ENCODE measurements at regions not wholly inside any gene's neighbourhood (a gene's known extent, or its start where the extent isn't known, plus 50 kb on each side); places are given as distances from the start of the nearest gene placed in this dataset.
"Not testable (repeated sequence)": the region's sequence is repeated elsewhere in the genome, so short reads cannot be mapped to it uniquely, and the experiment has no call there.

DNA sequence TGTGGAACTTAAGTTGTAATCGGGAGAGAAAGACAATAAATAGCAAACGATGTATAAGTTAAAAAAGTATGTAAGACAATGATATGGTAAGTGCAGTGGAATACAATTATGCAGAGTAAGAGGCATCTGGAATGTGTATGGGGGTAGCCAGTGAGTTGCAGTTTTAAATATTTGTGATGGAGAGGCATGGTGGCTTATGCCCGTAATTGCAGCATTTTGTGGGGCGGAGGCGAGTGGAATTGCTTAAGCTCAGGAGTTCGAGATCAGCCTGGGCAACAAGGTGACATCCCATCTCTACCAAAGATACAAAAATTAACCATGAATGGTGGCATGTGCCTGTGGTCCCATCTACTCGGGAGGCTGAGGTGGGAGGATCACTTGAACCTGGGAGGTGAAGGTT, 52.5 kb upstream of the WDFY3 start:
- no peak overlapping the region for H3K27ac Mint-ChIP-seq
- H3K27me3 Mint-ChIP-seq: no peaks in the 10 kb centered on the region
- H3K4me3 Mint-ChIP-seq: no peak overlapping the region
- ATAC-seq: no peak
- no peaks in the 10 kb centered on the region for H3K36me3 Mint-ChIP-seq (ENCODE audit: low read depth)
- peaks cover 8% of the 10 kb centered on the region for H3K9me3 Mint-ChIP-seq
- H3K4me1 Mint-ChIP-seq: no peaks in the 10 kb centered on the region
- no peak for DNase-seq

DNA sequence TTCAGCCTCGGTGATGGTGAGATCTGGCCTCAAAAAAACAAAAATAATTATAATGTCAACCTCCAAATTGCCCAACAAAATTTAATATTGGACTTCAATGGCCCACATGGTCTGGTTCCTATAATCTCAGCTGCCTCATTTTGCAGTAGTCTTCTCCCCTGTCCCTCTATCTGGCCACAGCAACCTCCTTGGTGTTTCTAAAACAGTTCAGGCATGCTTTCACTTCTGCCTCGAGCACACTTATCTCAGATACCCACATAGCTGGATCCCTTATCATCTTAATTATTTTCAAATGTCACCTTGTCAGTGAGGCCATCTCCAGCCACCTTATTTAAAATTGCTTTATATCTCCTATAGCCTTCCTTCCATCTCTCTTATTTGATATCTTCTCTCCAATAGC, 52.9 kb upstream of the WDFY3 start:
- Mint-ChIP-seq H3K27me3 (no peaks in the 10 kb centered on the region), H3K9me3 (peaks cover 8% of the 10 kb centered on the region), H3K4me1 (no peaks in the 10 kb centered on the region), H3K27ac (no peak overlapping the region), H3K36me3 (ENCODE audit: low read depth) (no peaks in the 10 kb centered on the region), H3K4me3 (no peak overlapping the region)
- no peak for DNase-seq
- ATAC-seq: no peak

DNA sequence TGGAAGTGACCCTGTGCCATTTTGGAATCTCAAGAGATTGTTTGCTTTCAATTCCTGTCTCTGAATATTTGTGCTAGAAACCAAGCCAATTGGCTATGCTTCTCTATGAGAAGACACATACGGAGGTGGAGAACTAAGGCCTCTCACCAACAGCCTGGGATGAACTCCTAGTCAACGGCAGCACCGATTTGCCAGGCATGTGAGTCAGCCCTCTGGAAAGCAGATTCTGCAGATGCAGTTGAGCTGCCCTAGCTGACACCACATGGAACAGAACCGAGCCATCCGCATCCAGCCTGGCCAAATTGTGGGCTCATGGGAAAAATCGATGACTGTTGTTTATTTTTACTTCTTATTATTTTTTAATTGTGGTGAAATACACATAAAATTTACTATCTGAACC, 58.2 kb upstream of the WDFY3 start:
- DNase-seq: no peak
- peaks cover 13% of the 10 kb centered on the region for H3K9me3 Mint-ChIP-seq
- no peaks in the 10 kb centered on the region for H3K4me1 Mint-ChIP-seq
- H3K4me3 Mint-ChIP-seq: no peak overlapping the region
- no peak overlapping the region for H3K27ac Mint-ChIP-seq
- no peak for ATAC-seq
- H3K27me3 Mint-ChIP-seq: no peaks in the 10 kb centered on the region
- H3K36me3 Mint-ChIP-seq (ENCODE audit: low read depth): no peaks in the 10 kb centered on the region

DNA sequence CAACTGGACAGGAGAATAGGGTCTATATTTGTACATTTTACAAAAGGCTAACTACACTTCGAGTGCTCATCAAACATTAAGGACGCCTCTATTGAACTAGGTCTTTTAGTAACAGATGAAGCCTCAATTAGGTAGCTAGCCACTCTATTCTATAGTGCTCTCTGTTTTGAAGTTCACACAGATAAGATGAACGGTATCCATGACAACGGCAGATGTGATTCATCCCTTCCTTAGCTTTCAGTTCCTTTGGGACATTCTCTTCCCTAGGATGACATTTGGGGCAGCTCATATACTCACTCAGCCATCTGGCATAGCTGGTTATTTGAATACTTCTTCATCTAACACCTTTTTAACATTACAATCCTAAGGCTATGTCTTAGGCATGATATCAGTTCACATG, 62.4 kb upstream of the WDFY3 start:
- ATAC-seq: no peak
- peaks cover 16% of the 10 kb centered on the region for H3K9me3 Mint-ChIP-seq
- no peaks in the 10 kb centered on the region for H3K4me1 Mint-ChIP-seq

DNA sequence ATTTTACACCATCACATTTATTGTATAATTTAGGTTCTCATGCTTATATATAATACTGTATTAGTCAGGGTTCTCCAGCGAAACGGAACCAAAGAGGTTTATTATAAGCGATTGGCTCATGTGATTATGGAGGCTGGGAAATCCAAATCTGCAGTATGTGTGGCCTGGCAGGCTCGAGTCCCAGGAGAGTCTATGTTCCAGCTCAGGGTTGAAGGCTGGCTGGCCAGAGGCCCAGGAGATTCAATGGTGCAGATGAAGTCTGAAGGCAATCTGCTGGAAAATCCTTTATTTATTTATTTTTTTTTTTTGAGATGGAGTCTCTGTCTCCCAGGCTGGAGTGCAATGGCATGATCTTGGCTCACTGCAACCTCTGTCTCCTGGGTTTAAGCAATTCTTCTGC, 63.0 kb upstream of the WDFY3 start:
- no peak for DNase-seq
- Mint-ChIP-seq H3K27me3 (no peaks in the 10 kb centered on the region), H3K4me3 (no peak overlapping the region), H3K36me3 (ENCODE audit: low read depth) (peaks cover 4% of the 10 kb centered on the region), H3K4me1 (no peaks in the 10 kb centered on the region), H3K27ac (no peak overlapping the region), H3K9me3 (peaks cover 20% of the 10 kb centered on the region)
- no peak for ATAC-seq

More for the DNA sequence above, 62.4 kb upstream of the WDFY3 start:
- H3K27me3 Mint-ChIP-seq: no peaks in the 10 kb centered on the region
- no peak overlapping the region for H3K4me3 Mint-ChIP-seq
- H3K27ac Mint-ChIP-seq: no peak overlapping the region
- H3K36me3 Mint-ChIP-seq (ENCODE audit: low read depth): peaks cover under 1% of the 10 kb centered on the region
- DNase-seq: no peak

DNA sequence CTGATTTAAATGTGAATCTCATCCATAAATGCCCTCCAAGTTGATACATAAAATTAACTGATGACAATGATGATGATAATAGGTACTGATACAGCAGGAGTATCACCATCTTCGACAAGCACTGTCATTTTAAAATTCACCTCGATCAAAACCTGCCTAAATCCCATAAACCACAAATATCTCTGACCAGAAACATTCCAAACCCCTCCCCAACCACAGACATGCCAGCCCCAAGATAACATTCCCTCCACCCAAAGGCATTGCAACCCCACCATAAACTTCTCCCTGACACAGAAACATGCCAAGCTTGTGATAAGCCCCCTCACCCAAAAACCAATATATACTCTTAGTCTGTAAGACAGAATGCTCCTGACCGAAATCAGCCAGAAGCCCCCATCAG, 63.7 kb upstream of the WDFY3 start:
- H3K4me1 Mint-ChIP-seq: no peaks in the 10 kb centered on the region
- H3K27ac Mint-ChIP-seq: no peak overlapping the region
- H3K4me3 Mint-ChIP-seq: no peak overlapping the region
- H3K36me3 Mint-ChIP-seq (ENCODE audit: low read depth): peaks cover 4% of the 10 kb centered on the region
- peaks cover 20% of the 10 kb centered on the region for H3K9me3 Mint-ChIP-seq
- ATAC-seq (no peak), DNase-seq (no peak)
- no peaks in the 10 kb centered on the region for H3K27me3 Mint-ChIP-seq

DNA sequence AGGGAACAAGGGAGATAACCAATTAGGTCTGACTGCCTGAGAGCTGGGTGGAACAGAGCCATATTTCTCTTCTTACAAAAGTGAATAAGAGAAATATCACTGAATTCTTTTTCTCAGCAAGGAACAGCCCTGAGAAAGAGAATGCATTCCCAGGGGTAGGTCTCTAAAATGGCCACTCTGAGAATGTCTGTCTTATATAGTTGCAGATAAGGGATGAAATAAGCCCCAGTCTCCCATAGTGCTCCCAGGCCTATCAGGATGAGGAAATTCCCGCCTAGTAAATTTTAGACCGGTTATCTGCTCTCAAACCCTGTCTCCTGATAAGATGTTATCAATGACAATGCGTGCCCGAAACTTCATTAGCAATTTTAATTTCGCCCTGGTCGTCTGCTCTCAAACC, 67.3 kb upstream of the WDFY3 start:
- not testable (repeated sequence) for ATAC-seq; H3K4me3 Mint-ChIP-seq; H3K27me3 Mint-ChIP-seq; DNase-seq; H3K27ac Mint-ChIP-seq; H3K36me3 Mint-ChIP-seq (ENCODE audit: low read depth); H3K4me1 Mint-ChIP-seq
- peaks cover 19% of the 10 kb centered on the region for H3K9me3 Mint-ChIP-seq

DNA sequence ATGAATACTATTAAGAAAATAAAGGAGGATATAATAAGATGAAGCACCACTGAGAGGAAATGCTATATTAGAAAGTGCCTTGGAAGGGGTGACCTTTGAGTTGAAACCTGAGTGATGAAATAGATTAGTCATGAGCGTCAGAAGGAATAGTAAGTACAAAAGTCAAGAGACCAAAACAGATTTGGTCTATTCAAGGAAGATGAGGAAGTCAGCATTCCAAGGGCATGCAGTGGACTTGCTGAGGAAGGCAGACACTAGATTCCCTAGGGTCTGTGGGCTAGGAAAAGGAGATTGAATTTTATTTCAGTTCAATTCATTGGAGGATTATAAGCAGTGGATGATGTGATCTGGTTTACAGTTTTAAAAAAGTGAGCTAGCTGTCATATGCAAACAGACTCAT, 73.0 kb upstream of the WDFY3 start:
- Mint-ChIP-seq H3K27me3 (no peaks in the 10 kb centered on the region), H3K4me3 (no peak overlapping the region), H3K36me3 (ENCODE audit: low read depth) (no peaks in the 10 kb centered on the region), H3K4me1 (no peaks in the 10 kb centered on the region), H3K27ac (no peak overlapping the region), H3K9me3 (peaks cover 4% of the 10 kb centered on the region)
- no peak for DNase-seq
- ATAC-seq: no peak

DNA sequence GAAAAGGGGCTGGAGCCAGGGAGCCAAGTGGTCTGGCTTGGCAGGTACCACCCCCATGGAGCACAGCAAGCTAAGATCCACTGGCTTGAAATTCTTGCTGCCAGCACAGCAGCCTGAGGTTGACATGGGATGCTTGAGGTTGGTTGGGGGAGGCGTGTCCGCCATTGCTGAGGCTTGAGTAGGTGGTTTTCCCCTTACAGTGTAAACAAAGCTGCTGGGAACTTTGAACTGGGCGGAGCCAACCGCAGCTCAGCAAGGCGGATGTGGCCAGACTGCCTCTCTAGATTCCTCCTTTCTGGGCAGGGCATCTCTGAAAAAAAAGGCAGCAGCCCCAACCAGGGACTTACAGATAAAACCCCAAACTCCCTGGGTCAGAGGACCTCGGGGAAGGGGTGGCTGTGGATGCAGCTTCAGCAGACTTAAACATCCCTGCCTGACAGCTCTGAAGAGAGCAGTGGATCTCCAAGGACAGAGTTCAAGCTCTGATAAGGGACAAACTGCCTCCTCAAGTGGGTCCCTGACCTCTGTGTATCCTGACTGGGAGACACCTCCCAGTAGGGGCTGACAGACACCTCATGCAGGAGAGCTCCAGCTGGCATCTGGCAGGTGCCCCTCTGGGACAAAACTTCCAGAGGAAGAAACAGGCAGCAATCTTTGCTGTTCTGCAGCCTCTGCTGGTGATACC, 77.5 kb upstream of the WDFY3 start:
- not testable (repeated sequence) for H3K27ac Mint-ChIP-seq; H3K9me3 Mint-ChIP-seq; H3K27me3 Mint-ChIP-seq; DNase-seq; H3K4me1 Mint-ChIP-seq; H3K36me3 Mint-ChIP-seq (ENCODE audit: low read depth); ATAC-seq; H3K4me3 Mint-ChIP-seq

DNA sequence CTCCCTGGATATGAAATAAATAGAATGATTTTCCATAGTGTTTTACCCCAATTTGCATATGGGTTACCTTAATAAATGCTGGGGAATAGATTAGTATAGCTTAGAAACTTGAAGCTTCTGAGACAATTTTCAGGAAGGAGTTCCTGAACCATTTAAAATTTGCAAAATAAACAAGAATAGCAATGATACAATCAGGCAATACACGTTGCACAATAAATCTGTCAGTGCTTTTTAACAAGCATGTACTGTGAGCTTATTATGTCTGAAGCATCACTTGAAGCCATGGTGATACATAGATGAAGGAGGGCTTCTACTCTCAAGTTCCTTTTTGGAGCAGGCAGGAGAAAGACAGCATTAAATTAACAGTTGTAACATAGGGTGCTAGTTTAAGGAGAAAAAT, 84.2 kb upstream of the WDFY3 start:
- no peak for DNase-seq
- no peaks in the 10 kb centered on the region for H3K27me3 Mint-ChIP-seq
- H3K36me3 Mint-ChIP-seq (ENCODE audit: low read depth): no peaks in the 10 kb centered on the region
- no peaks in the 10 kb centered on the region for H3K4me1 Mint-ChIP-seq
- H3K27ac Mint-ChIP-seq: no peak overlapping the region
- H3K4me3 Mint-ChIP-seq: no peak overlapping the region
- ATAC-seq: no peak
- H3K9me3 Mint-ChIP-seq: peaks cover 7% of the 10 kb centered on the region

DNA sequence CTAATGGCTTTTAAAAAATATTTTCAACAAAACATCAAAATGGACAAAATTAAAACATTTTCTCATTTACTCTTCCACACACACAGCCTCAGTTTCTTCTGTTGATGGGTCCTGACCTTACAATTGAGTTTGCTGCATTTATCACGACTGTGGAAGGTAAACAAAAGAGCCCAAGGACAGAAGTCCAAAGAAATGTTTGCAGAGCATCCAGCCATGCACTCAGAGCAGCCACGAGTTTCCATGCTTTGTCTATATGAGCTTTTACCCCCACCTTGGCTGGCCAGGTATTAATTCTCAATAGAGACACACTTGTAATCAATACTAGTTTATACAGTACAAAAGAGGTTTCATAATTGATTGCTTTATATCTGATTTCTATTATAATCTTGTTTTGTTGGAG, 85.0 kb upstream of the WDFY3 start:
- Mint-ChIP-seq H3K4me1 (no peaks in the 10 kb centered on the region), H3K9me3 (peaks cover 7% of the 10 kb centered on the region), H3K36me3 (ENCODE audit: low read depth) (no peaks in the 10 kb centered on the region), H3K27ac (no peak overlapping the region), H3K27me3 (no peaks in the 10 kb centered on the region), H3K4me3 (no peak overlapping the region)
- ATAC-seq (no peak), DNase-seq (no peak)

DNA sequence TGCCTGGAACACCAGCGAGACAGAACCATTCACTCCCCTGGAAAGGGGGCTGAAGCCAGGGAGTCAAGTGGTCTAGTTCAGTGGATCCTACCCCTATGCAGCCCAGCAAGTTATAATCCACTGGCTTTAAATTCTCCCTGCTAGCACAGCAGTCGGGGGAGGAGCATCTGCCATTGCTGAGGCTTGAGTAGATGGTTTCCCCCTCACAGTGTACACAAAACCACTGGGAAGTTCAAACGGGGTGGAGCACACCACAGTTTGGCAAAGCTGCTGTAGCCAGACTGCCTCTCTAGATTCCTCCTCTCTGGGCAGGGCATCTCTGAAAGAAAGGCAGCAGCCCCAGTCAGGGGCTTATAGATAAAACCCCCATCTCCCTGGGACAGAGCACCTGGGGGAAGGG, 88.4 kb upstream of the WDFY3 start:
- not testable (repeated sequence) for H3K27me3 Mint-ChIP-seq; H3K4me3 Mint-ChIP-seq; H3K4me1 Mint-ChIP-seq; DNase-seq; ATAC-seq; H3K36me3 Mint-ChIP-seq (ENCODE audit: low read depth); H3K27ac Mint-ChIP-seq; H3K9me3 Mint-ChIP-seq

DNA sequence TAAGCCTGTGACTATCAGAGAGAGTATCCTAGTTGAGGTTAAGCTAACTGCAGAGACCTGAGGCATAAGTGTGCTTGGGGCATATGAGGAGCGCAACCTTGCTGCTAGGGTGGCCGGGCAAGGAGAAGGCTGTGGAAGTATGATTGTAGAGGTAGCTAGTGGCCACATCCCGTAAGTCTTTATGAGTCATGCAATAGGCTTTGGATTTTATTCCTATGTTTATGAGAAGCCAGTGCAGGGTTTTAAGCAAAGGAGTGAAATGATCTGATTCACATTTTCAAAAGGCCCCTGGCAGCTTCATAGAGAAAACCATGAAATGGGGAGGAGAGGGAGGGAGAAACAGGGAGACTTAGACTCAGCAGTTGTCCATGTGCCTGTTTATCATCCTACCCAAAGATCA, 92.1 kb upstream of the WDFY3 start:
- ATAC-seq (no peak), DNase-seq (no peak)
- H3K27ac Mint-ChIP-seq: no peak overlapping the region
- no peaks in the 10 kb centered on the region for H3K36me3 Mint-ChIP-seq (ENCODE audit: low read depth)
- H3K4me3 Mint-ChIP-seq: no peak overlapping the region
- no peaks in the 10 kb centered on the region for H3K9me3 Mint-ChIP-seq
- peaks cover 4% of the 10 kb centered on the region for H3K27me3 Mint-ChIP-seq
- no peaks in the 10 kb centered on the region for H3K4me1 Mint-ChIP-seq

DNA sequence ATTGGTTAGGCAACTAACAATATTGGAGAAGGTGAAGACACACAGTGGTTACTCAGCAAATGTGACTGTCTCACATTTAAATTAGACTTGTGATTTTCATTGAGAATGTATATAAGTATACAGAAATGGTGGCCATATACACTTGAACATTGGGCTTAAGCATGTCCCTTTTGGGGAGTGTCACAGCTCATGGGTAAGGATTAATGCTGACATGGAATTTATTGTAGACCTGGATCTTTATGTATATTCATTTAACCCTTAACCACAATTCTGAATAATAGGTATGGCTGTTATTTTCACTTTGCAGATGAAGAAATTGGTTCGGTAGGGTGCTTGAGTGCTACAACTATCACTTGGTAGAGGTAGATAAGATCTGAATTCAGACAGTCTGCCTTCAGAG, 95.5 kb upstream of the WDFY3 start:
- DNase-seq (no peak), ATAC-seq (no peak)
- Mint-ChIP-seq H3K4me1 (no peaks in the 10 kb centered on the region), H3K9me3 (no peaks in the 10 kb centered on the region), H3K36me3 (ENCODE audit: low read depth) (no peaks in the 10 kb centered on the region), H3K4me3 (no peak overlapping the region), H3K27me3 (peaks cover 6% of the 10 kb centered on the region), H3K27ac (no peak overlapping the region)

DNA sequence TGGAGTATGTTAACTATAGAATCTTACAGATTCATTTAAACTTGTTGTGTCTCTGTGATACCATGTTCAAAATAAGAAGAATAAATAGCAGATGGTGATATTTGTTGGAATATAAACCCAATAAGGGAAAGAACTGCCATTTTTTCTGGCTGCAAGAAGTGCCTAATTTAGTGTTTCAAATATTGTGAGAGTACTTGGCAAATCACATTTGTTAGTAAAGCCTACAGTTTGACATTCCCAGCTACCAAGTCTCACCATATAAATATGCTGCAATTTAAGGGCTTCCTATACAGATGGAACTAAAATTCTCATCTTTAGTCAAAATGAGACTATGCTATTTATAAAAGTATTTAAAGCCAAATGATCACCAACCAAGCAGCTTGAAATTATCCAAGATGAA, 96.0 kb upstream of the WDFY3 start:
- Mint-ChIP-seq H3K4me1 (no peaks in the 10 kb centered on the region), H3K9me3 (no peaks in the 10 kb centered on the region), H3K4me3 (no peak overlapping the region), H3K27me3 (peaks cover 6% of the 10 kb centered on the region), H3K36me3 (ENCODE audit: low read depth) (no peaks in the 10 kb centered on the region), H3K27ac (no peak overlapping the region)
- DNase-seq: no peak
- ATAC-seq: no peak

DNA sequence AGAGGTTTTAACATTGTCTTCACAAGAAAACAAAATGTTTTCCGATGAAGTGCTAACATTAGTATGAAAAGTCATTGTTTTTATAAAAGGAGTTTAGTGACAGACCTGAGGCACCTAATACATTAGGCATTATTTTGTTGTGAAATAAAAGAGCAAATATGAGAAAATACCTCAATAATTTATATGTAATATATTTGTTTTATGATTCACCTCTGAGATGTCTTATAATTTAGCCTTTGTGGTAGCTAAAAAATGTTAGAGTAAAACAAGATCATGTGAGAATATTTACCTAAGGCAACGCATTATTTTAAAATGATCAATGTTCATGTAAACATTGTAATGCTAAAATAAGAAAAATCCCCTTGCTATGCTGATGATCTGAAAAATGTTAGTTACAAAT, 100.9 kb upstream of the WDFY3 start:
- no peak for DNase-seq
- Mint-ChIP-seq H3K4me3 (no peak overlapping the region), H3K36me3 (ENCODE audit: low read depth) (no peaks in the 10 kb centered on the region), H3K27ac (no peak overlapping the region), H3K9me3 (no peaks in the 10 kb centered on the region), H3K4me1 (no peaks in the 10 kb centered on the region), H3K27me3 (peaks cover 5% of the 10 kb centered on the region)
- no peak for ATAC-seq

Data from activated naive CD8-positive, alpha-beta T cell treated with anti-CD3 and anti-CD28 coated beads, Interleukin-2, amount 50 U/mL, for 24 hours (primary cell).